Mucosa of descending colon (tissue), 3 donors: ENCODE measurements at regions not wholly inside any gene's neighbourhood (a gene's known extent, or its start where the extent isn't known, plus 50 kb on each side); places are given as distances from the start of the nearest gene placed in this dataset.

Source experiments
- ATAC-seq: fragments of 200-7000 bp; cut with Tn5 transposase; one replicate; pipeline ENCODE4 v1.9.1; 2020; ENCODE audit warnings: mild to moderate bottlenecking, moderate library complexity
- DNase-seq, 3 donors: peaks; one replicate each; pipeline ENCODE4 v3.0.0-alpha.2; 2020
- H3K36me3 ChIP-seq: fragments of 200-600 bp; one replicate; pipeline ENCODE4 v1.8.0; 2021; ENCODE audit warnings: low read depth, mild to moderate bottlenecking
- H3K4me1 ChIP-seq: fragments of 200-600 bp; one replicate; pipeline ENCODE4 v1.8.0; 2021; ENCODE audit warnings: low read depth, mild to moderate bottlenecking
- H3K4me3 ChIP-seq: fragments of 200-600 bp; one replicate; pipeline ENCODE4 v1.8.0; 2021; ENCODE audit warnings: mild to moderate bottlenecking
- H3K9me3 ChIP-seq: fragments of 200-600 bp; one replicate; pipeline ENCODE4 v1.8.0; 2021; ENCODE audit warnings: mild to moderate bottlenecking
- intact Hi-C, 2 donors: fragments of 100-400 bp; cut with DNase I in 1 of 2; cut with micrococcal nuclease in 1 of 2; formaldehyde crosslinking; loops; one replicate each; pipeline versions ENCODE4 v1.11.0 to v1.11.1; 2022; cut with DNase I, micrococcal nuclease
- TF ChIP-seq, protein P1 (sequence below): fragments of 200-600 bp; IDR thresholded peaks from one replicate; pipeline ENCODE4 v1.8.0; 2022; ENCODE audit warnings: antibody characterized with exemption, mild to moderate bottlenecking
- donor health status: DM: no; HTN: no; CAD: no; lungs with moderate emphysema.
- donor health status: DM: no; HTN: no; CAD: no.
- donor health status: DM: no; HTN: yes; CAD: no.

DNA sequence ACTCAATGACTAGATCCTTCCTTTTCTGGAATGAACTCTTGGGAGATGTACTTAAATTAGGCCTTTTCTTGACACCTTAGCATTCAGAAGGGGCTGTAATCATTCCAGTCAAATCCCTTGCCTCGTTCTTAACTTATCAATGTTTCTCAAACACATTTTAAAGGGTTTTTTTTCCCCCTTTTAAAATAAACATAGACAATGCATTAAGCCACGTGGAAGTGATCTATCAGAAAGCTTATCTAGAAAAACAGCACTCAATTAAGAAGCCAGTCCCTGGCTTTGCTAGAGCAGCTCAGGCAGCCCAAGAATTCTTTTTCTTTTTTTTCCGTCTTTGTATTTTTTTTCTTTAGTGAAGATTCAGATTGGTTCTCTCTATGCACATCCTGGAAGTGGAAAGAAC is 118.2 kb downstream of the PCDH7 start:
- no peak for DNase-seq
- Histone ChIP-seq H3K9me3 (no peaks in the 10 kb centered on the region), H3K36me3 (no peaks in the 10 kb centered on the region), H3K4me3 (no peak overlapping the region), H3K4me1 (no peaks in the 10 kb centered on the region)
- TF ChIP-seq, protein P1, sequence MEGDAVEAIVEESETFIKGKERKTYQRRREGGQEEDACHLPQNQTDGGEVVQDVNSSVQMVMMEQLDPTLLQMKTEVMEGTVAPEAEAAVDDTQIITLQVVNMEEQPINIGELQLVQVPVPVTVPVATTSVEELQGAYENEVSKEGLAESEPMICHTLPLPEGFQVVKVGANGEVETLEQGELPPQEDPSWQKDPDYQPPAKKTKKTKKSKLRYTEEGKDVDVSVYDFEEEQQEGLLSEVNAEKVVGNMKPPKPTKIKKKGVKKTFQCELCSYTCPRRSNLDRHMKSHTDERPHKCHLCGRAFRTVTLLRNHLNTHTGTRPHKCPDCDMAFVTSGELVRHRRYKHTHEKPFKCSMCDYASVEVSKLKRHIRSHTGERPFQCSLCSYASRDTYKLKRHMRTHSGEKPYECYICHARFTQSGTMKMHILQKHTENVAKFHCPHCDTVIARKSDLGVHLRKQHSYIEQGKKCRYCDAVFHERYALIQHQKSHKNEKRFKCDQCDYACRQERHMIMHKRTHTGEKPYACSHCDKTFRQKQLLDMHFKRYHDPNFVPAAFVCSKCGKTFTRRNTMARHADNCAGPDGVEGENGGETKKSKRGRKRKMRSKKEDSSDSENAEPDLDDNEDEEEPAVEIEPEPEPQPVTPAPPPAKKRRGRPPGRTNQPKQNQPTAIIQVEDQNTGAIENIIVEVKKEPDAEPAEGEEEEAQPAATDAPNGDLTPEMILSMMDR: no peak
- intact Hi-C loops: no loop called here
- ATAC-seq: no peak

DNA sequence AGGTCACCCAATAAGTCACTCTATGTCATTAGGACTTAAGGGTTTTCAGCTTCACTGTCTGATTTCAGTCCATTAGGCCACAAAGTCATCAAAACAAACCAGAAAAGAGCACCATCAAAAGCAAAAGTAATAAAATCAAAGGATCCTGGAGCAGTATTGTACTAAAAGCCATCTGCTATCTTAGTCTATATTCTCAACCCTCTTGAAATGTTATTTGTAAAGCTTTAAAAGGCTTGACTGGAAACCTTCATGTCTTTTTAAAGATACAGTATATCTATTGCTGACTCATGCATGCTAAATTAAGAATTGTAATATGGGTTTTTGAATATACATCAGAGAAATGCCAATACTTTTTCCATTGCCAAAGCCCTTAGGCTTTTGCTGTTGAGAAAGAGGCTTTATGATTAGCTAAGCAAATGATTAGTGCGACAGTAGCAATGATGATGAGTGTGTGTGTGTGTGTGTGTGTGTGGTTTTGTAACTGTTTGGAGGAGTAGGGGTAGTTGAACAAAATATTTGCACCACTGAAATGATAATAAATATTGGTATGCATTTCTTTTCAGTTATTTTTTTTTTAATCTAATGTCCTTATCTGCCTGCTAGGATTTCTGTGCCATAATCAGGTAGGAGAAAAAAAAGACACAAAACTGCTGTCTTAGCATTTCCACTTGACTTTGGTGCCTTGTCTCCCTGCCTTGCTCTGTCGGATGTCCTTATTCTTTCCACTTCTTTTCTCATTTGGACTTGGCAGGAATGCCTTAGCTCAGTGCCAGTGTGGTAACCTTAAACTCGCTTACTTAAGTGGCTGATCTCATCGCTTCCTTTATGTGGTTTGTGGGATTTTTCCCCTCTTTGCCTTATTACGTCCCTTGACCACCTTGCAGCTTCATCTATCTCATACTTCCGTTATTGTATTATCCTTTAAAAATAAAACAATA is 119.7 kb downstream of the PCDH7 start:
- H3K36me3 ChIP-seq: no peaks in the 10 kb centered on the region
- H3K9me3 ChIP-seq: no peaks in the 10 kb centered on the region
- DNase-seq: no peak
- TF ChIP-seq, protein P1: no peak
- intact Hi-C loops: no loop called here
- no peak overlapping the region for H3K4me3 ChIP-seq
- no peak for ATAC-seq
- H3K4me1 ChIP-seq: no peaks in the 10 kb centered on the region

DNA sequence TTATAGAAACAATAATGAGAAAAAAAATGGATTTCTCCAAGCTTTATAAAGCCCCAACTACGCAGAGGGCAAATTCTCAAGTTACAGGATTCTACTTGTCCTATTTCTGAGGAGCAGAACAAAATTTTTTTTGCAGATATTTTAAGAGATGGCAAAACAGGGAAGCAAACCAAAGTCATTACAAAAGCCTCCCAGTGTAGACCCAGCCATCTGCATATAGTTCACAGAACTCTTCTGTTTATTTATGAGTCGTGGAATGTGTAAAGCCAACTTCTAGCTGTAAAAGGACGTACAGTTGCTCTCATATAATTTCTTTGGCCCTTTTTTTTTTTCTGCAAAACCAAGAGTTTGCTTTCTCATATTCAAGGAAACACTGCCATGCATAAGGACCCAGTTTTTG is 120.4 kb downstream of the PCDH7 start:
- Histone ChIP-seq H3K4me3 (no peak overlapping the region), H3K36me3 (no peaks in the 10 kb centered on the region), H3K4me1 (no peaks in the 10 kb centered on the region), H3K9me3 (no peaks in the 10 kb centered on the region)
- TF ChIP-seq, protein P1: no peak
- ATAC-seq (no peak), DNase-seq (no peak)
- intact Hi-C loops: no loop called here

DNA sequence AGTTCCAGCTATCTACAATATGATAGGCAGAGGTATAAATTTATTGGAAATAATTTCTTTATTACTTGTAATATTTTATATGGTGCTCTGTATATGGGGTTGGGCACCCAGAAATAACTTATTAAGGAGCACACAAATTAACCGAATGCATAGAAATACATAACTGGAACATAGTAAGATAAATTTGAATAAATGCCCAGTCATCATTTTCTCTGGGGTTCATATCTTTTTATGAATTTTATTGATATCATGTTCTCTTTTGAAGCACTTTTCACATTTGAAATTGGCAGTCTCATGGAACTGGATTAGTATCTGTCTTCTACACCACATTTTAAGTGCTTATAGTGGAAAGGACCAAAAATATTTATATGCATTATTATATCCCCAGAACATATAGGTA is 122.0 kb downstream of the PCDH7 start:
- Histone ChIP-seq H3K9me3 (no peaks in the 10 kb centered on the region), H3K36me3 (no peaks in the 10 kb centered on the region), H3K4me3 (no peak overlapping the region), H3K4me1 (no peaks in the 10 kb centered on the region)
- intact Hi-C loops: no loop called here
- TF ChIP-seq, protein P1: no peak
- DNase-seq (no peak), ATAC-seq (no peak)

DNA sequence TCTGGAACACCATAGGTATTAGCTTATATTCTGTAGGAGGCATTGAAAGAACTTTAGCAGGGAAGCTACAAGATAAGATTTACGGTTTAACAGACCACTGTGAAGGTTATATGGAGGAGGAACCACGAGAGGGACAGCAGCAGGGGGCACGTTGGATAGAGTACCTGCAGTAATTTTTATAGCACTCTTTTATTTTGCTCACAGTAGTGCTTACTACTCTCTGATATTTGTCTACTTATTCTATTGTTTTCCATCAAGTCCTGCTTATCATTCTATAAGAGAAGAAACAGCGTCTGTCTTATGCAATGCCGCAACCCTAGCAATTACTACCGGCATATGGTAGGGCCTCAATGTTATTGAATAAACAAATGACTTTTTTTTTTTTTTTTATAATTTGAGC is 122.5 kb downstream of the PCDH7 start:
- H3K4me3 ChIP-seq: no peak overlapping the region
- DNase-seq (no peak), ATAC-seq (no peak)
- no peaks in the 10 kb centered on the region for H3K9me3 ChIP-seq
- no peaks in the 10 kb centered on the region for H3K36me3 ChIP-seq
- H3K4me1 ChIP-seq: no peaks in the 10 kb centered on the region
- intact Hi-C loops: no loop called here
- TF ChIP-seq, protein P1: no peak
